T1000 (cell line): ENCODE measurements at regions not wholly inside any gene's neighbourhood (a gene's known extent, or its start where the extent isn't known, plus 50 kb on each side); places are given as distances from the start of the nearest gene placed in this dataset.
"Not testable (repeated sequence)": the region's sequence is repeated elsewhere in the genome, so short reads cannot be mapped to it uniquely, and the experiment has no call there.

Experiments used
- DNase-seq: peaks from one replicate; lab custom pipeline; 2025; ENCODE audit warnings: mixed read lengths; lab: John Stamatoyannopoulos, UW

DNA sequence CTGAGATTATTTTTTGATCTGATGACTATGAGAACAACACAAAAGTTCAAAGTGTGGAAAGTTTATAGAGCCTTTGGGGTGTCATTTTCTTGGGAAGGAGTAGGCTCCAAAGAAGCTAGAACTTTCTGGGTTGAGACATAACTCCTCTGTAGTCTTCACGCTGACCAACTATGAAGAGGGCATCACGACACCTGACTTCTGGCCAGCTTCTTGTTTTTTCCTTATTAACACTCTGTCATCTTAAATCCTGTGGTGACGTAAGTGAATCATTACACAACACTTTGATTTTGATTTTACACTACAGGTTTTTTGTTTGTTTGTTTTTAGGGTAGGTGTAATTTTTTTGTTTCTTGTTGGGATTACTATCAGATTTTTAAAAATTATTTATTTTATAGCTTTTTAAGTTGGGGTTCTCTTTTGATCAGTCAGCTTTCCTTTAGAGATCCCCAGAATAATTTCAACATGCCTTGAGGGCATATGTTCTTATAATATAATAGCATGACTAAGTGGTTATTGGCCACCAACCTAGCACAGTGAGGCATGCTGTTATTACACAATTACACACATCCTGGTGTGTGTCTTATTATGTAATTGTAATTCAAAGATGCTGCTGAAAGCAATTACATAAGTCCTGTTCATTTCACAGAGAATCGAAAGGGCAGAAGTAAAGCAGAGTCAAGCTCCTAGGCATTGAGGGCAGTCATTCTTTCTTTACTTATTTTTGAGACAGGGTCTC lies 281.6 kb upstream of the NOTCH2NLA start:
- DNase-seq = not testable (repeated sequence)

DNA sequence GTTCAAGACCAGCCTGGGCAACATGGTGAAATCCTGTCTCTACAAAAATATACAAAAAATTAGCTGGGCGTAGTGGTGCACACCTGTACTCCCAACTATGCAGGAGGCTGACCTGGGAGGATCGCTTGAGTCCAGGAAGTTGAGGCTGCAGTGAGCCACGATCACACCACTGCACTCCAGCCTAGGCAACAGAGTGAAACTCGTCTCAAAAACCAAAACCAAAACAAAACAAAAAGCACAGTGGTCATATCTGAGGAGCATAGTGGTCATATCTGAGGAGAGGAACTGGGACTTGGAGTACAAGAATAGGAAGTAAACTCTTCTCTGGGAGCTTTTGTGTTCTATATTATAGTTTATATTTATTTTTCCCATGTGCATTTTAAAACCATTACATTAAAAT lies 275.3 kb upstream of the NOTCH2NLA start:
- not testable (repeated sequence) for DNase-seq

DNA sequence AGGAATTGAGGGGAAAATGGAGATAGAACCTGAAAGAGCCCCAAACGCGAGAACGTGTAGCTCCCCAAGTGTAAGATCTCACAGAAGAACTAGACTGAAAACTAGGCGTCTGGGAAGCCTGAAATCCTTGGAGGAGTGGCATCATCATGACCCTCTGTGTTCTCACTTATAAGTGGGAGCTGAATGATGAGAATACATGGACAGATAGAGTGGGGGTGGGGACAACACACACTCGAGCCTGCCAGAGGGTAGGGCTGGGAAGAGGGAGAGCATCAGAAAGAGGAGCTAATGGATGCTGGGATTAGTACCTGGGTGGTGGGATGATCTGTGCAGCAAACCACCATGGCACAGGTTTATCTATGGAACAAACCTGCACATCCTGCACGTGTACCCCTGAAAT lies 258.7 kb upstream of the NOTCH2NLA start:
- not testable (repeated sequence) for DNase-seq

DNA sequence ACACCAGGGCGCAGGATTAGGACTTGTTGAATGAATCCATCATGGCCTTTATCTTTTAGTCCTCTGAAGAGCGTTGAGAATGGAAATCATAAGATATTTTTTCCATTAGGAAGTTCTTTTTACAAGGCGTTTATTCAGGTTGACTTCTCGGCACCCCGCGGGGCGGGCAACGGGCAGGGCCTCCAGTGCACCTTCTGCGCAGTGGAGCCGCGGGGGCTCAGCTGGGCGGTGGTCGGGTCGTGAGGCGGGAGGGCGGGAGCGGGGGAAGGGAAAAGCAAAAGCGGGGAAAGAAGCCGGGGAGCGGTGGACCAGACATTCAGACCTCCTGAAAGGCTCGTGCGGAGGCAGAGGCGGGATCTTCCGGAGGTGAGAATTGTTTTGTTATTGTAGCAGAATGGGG lies 258.3 kb upstream of the NOTCH2NLA start:
- not testable (repeated sequence) for DNase-seq

DNA sequence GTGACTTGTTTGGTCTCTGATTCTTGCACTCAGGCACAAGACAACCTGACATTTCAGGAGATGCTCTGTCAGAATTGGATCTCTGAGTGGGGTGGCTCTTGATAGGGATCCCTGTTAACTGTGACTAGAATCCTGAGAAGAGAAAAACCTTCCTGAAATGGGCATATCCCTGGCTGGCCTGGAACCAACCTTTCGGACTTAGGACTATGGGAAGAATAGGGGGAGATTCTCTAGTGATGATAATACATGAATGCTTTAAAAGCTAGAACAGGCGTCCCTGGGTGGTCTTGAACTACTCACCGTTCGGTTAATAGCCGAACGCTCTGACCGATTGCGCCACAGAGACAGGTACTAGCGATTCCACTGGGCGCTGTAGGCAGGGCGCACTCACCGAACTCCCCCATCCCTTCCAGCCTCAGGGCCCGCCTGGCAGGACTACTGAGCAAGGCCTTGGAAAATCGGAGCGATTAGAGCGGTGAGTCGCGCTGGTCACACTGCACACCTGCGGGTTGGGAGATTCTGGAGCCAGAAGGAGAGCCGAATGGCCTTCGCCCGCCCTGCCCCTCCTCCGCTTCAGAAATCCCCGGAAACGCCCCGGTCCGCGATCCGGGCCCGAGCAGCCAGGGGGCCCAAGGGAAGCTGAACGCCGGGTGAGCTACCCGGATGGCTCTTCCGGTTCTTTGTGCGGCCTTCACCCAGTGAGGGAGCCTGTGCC lies 257.6 kb upstream of the NOTCH2NLA start:
- not testable (repeated sequence) for DNase-seq

DNA sequence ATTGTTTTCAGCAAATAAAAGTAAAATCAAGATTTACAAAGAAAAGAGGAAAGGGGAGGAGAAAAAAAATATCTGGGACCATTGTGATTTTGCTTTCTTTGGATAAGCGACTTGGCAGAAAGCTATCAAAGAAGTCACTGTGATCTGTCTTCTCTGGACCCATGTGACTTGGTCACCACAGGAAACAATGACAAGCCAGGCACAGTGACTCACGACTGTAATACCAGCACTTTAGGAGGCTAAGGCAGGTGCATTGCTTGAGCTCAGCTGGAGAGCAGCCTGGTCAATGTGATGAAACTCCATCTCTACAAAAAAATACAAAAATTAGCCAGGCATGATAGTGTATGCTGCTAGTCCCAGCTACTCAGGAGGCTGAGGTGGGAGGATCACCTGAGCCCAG lies 255.4 kb upstream of the NOTCH2NLA start:
- DNase-seq = not testable (repeated sequence)

DNA sequence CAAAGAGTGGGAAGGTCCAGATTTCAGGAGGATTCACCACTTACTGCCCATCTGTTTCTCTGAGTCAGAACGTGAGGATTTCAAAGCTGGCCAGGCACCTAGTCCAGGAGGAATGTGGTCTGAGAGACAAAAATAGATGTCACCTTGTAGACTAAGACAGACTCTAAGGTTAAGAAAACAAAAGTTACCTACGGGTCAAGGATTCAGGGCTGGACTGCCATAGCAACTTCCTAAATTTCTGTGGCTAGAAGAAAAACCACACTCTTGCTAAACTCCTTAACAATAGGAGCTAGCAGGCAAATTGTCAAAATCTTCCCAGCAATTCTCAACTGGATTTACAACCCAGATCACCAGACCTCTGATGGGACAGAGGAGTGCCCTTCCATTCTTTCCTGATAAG lies 250.4 kb upstream of the NOTCH2NLA start:
- DNase-seq = not testable (repeated sequence)

DNA sequence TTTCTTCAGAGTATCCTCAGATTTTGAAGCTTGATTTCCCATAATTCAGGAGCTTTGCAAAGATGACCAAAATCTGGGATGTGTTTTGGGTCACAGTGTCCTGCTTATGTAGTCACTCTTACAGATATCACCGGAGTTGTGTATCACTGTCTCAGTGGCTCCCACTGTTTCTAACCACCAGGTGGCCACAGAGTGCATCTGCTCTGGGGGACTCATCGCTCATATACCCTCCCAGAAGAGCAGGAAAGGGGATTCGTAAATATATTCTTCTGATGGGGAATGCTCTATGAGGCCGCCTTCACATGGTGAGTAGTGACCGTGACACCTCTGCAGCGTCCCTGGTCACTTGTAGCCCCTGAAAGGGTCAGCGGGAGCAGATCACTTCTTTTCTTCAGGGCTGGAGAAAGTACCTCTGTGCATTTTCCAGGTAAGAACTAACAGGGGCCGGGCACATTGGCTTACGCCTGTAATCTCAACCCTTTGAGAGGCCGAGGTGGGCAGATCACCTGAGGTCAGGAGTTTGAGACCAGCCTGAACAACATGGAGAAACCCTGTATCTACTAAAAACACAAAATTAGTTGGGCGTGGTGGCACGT lies 249.4 kb upstream of the NOTCH2NLA start:
- not testable (repeated sequence) for DNase-seq

DNA sequence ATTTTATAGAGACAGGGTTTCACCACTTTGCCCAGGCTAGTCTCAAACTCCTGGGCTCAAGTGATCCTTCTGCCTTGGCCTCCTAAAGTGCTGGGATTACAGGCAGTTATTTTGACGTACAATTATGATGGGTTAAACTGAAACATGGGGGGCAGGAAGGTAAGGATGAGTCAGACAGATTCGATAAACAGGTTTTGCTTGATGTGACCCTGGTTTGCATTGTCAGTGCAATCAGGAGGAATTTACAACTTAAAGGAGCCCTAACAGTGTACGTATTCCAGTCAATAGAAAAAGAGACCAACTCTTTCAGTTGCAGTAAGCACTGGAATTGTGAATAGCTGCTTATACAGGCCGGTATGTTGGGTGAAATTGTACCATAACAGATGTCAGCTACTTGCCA lies 246.3 kb upstream of the NOTCH2NLA start:
- DNase-seq = not testable (repeated sequence)

DNA sequence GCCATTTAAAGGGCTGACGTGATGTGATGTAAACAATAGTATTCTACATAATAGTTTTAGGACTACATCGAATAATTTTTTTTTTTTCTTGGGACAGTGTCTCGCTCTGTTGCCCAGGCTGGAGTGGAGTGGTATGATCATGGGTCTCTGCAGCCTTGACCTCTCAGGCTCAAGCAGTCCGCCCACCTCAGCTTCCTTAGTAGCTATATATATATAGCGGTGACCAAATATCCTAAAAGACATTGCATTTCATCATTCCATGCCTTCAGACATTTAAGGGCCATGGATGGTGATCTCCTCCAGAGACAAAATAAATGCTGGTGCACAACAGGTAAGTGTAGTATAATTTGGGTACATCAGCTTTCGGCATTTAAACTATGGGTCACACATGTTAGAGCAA lies 245.4 kb upstream of the NOTCH2NLA start:
- not testable (repeated sequence) for DNase-seq

DNA sequence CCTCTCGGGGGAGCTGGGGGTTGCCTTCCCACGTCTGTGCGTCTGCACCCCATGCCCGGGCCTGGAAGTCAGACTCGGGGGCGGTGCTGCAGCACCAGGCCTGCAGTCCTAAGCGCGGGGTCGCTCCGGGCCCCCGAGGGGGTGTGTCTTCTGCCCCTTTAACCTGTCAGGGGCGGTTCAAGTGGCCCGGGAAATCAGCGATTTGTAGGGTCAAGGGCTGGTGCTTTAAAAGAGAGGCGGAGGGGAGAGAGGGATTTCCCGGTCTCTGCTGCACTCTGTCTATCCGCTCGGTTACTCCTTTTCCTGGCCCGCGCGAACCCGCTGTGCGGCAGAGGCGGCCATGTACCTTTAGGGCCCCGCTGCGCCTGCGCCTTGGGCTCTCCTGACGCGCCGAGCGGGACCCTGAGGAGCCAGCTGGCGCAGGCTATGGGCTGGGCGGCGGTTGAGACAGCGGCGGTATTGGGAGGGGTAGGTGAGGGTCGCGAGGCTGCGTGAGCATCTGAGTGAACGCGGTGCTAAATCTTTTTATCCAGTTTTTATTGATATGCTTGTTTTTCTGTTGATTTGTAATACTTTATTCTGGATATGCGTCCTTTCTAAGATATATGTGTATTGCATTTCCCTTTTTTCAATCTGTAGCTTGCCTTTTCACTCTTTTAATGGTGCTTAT lies 243.5 kb upstream of the NOTCH2NLA start:
- DNase-seq = peak; percentile 13

DNA sequence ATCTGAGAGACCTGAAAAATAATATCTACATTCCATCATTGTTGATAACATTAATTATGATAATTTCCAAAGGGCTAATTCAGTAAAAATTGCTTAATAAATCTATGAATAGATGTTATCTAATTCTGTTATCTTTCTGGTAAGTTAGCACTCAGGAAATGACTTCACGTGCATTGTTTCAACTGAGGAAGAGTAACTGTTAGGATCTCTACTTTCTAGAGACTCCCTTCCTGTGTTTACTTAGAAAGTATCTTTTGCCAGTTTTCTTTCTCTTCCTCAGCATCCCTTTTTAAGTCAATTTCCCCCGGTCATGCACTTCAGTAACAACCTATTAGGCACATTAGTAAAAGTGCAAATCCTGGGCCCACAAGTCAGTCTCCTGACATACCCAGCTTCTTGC lies 231.1 kb upstream of the NOTCH2NLA start:
- not testable (repeated sequence) for DNase-seq

DNA sequence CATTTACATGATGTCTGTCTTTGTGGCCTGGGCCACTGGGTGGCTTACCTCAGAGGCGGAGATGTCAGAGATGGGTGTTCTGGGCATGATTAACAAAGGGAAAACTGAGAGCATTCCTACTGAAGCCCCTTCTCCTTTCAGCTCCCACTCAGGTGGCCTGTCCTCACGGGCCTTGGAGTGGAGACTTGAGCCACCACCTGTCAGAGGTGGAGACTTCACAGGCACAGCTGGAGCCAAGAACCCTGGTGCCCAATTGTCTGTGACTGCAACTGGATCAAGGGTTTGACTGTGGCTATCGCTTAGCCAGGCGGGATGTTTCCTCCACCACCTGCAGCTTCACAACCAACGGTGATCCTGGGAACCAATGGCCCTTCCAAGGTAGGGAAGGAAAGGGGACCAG lies 230.5 kb upstream of the NOTCH2NLA start:
- not testable (repeated sequence) for DNase-seq

DNA sequence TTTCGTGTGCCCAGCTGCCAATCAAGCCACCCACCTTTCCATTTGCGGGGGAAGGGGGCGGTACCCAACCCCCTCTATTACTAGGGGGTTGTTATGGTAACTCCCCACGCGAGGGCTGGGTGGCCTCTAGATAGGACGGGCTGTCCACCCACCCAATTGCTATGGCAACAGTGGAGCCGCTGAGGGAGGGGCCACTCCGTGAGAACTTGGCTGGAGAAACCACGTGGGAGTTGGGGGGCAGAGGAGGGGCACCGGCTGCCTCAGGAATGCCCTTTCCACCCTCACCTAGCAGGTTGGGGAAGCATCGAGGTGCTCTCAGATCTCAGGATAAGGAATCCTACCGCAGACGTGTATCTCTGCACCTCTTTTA lies 220.0 kb upstream of the NOTCH2NLA start:
- DNase-seq = not testable (repeated sequence)

DNA sequence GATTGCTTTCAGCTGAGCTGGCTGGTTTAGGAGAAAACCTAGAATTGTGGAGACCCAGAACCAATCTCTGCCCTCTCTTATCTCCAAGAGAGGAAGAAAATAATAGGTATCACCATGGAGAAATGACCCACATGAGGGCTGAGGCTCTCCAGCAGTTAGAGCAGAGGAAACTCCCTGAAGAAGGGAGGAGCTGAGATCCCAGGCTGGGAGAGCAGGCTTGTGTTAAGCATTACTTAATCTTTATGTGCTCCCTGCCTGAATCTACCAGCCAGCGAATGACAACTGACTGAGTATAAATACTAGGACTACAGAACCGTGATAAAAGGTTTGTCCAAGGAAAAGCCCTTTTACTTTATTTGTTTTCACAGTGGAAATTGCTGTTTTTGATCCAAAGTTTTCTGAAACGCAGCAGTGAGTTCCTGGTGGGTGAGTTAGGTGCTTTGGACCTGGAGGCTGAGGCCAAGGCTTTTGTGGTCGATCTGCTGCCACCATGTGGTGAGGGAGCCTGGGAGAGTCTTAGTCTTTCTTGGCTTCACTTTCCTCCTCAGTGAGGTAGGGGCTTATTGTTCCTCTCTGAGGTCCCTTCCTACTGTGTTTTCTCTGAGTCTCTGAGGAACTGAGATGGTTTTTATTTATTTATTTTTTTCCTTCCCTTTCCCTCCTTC lies 219.5 kb upstream of the NOTCH2NLA start:
- not testable (repeated sequence) for DNase-seq

DNA sequence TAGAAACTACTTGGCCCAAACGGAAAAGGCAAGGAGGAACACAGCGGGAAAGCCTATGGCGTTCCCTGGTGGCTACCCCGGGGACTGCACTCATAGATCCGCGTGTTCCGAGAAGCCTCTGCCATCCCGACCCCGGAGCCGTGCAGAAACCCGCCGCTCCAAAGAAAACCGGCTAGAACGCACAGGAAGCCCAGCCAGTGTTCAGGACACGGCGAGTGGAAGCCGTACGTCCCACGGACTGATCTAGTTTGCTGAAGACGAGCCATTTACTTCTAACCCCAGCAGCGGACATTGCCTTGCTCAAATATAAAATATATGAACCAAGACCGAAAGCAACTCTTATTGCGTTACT lies 215.0 kb upstream of the NOTCH2NLA start:
- DNase-seq = not testable (repeated sequence)

DNA sequence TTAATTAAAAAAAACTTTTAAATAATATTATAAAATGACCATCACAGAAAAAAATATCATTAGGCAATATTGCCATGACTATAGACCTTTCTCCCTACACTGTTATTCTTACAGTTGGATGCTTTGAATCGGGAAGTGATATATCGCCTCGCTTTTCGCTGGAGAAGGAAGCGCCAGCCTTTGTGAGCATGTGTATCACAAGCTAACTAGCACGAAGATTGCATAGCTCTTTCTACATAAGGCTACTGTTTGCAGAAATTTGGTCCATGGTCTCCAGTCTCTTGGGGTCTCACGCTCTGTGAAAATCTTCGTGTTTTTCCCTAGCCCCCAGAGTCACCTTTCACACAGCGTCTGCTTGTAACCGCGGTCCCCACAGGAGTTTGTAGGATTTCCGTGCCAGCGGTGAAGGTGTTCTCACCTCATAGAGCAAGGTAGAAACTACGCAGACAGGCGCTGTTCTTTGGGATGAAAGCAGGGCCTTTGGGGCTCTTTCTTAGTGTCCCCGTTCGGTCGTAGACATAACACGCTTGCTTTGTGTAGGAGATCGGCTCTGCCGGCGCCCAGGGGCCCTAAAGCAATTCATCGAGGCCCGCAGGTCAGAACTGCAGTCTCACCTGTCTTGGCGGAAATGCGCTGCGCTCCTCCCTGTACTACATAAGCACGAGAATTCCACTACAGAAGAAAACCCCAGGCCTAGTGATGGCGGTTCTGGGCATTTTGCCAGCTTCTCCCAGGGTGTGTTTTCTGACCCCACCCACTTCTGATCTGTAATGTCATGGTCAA lies 214.5 kb upstream of the NOTCH2NLA start:
- DNase-seq = not testable (repeated sequence)

DNA sequence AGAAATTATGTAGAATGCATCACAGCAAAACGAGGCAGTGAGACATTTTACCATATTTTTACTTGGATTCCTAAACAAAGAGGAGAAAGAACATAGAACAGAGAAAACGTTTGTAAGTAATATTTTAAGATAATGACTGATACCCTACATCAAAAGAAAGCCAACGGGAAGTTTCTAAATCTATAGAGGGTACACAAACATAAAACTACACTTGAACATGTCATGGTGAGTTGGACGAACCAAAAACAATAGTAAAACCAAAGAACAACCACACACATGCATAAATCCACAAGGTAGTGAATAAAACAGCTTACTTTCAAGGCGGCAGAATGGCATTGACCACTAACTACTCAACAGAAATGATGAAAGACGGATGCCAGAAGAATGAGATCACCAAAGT lies 209.7 kb upstream of the NOTCH2NLA start:
- DNase-seq = not testable (repeated sequence)

DNA sequence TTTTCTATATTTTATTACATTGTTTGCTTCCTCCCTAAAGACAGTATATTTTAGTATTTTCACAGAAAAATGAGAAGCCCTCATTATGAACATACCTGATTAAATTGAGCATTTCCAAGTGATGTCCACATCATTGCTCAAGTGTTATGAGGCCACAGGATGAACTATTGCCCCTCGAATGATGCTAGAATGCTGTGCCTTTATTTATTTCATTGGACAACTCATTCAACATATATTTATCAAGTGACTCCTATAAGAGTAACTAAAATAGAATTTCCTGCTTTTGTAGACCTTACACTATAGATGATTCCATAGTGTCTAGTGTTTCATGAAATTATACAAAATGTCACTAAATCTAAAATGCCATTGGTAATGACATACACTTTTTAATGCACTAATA lies 187.8 kb upstream of the NOTCH2NLA start:
- not testable (repeated sequence) for DNase-seq

DNA sequence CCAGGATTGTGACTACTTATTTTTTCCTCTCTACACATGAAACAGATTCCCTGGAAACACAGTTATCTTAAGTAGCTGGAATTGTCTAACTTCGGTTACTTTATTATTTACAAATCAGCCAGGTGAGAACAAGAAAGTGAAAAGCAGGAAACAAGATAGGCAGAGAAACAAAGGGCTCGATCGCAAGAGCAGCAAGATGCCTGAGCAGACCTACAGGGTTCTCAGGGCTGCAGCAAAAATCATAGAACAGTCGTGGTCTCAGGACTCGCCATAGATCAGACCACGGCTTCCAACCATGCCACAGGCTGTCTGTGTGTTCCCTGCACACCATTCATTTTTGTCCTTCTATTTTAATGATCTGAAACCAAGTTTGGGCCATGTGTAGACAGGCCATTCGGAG lies 186.2 kb upstream of the NOTCH2NLA start:
- not testable (repeated sequence) for DNase-seq

DNA sequence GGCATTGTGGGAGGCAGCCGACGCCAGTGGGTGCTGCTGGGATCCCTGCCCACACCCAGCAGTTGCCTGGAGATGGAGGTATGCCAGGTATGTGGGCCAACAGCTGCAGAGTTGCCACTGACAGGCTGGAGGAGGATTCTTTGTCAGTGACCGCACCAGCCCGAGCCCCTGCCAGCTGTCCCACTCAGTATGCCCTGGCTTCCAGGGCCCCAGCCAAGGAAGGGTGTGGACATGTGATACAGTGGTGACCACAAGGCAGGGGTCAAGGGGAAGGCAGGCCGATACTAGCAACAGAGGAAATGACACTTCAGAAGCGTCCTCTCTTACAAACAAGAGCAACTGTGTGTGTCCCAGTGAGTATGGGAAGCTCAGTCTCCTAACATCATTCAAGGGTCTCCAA lies 185.1 kb upstream of the NOTCH2NLA start:
- peak; percentile 1 for DNase-seq
